H9 (cell line): ENCODE measurements at regions not wholly inside any gene's neighbourhood (a gene's known extent, or its start where the extent isn't known, plus 50 kb on each side); places are given as distances from the start of the nearest gene placed in this dataset.

ENCODE experiments used
- DNase-seq: peaks from one replicate; pipeline ENCODE4 v3.0.0-alpha.2; 2017
- H2AFZ ChIP-seq: one replicate; pipeline ENCODE4 v1.6.1; 2013; ENCODE audit warnings: mild to moderate bottlenecking, low read length, control low read depth, moderate library complexity
- H2AK5ac ChIP-seq: 2 replicates; pipeline ENCODE4 v1.6.1; 2013; ENCODE audit warnings: low read length, control low read depth, mixed read lengths; ENCODE audit not compliant: insufficient read length
- H2BK120ac ChIP-seq: one replicate; pipeline ENCODE4 v1.6.1; 2013; ENCODE audit warnings: low read depth, mild to moderate bottlenecking, low read length, control low read depth, inconsistent platforms; ENCODE audit not compliant: poor library complexity, severe bottlenecking
- H2BK12ac ChIP-seq: 2 replicates; pipeline ENCODE4 v1.6.1; 2013; ENCODE audit warnings: low read length, control low read depth, mixed read lengths, low read depth; ENCODE audit not compliant: insufficient read length
- H2BK15ac ChIP-seq: 2 replicates; pipeline ENCODE4 v1.6.1; 2013; ENCODE audit warnings: low read depth, low read length, control low read depth
- H2BK20ac ChIP-seq: one replicate; pipeline ENCODE4 v1.6.1; 2013; ENCODE audit warnings: low read depth, mild to moderate bottlenecking, low read length, control low read depth, inconsistent platforms; ENCODE audit not compliant: poor library complexity, severe bottlenecking
- H2BK5ac ChIP-seq: 2 replicates; pipeline ENCODE4 v1.6.1; 2013; ENCODE audit warnings: low read length, control low read depth, mixed read lengths; ENCODE audit not compliant: insufficient read length
- H3K14ac ChIP-seq: 2 replicates; pipeline ENCODE4 v1.6.1; 2013; ENCODE audit warnings: low read length, control low read depth; ENCODE audit not compliant: insufficient read depth
- H3K18ac ChIP-seq: 2 replicates; pipeline ENCODE4 v1.6.1; 2013; ENCODE audit warnings: low read depth, mild to moderate bottlenecking, mixed read lengths, low read length, control low read depth; ENCODE audit not compliant: insufficient read length
- H3K23ac ChIP-seq: 2 replicates; pipeline ENCODE4 v1.6.1; 2013; ENCODE audit warnings: low read length, control low read depth, mixed read lengths, low read depth; ENCODE audit not compliant: insufficient read length
- H3K23me2 ChIP-seq: 2 replicates; pipeline ENCODE4 v1.6.1; 2013; ENCODE audit warnings: low read depth, mild to moderate bottlenecking, mixed read lengths, low read length, control low read depth; ENCODE audit not compliant: insufficient read length, poor library complexity, severe bottlenecking
- H3K27ac ChIP-seq: 2 replicates; pipeline ENCODE4 v1.5.1; 2013; ENCODE audit warnings: low read length, control low read depth, mixed read lengths, low read depth; ENCODE audit not compliant: insufficient read length
- H3K27me3 ChIP-seq: 2 replicates; pipeline ENCODE4 v1.6.1; 2013; ENCODE audit warnings: low read length, control low read depth, inconsistent platforms; ENCODE audit not compliant: insufficient read depth
- H3K4ac ChIP-seq: 2 replicates; pipeline ENCODE4 v1.6.1; 2013; ENCODE audit warnings: low read depth, mild to moderate bottlenecking, control low read depth, inconsistent platforms, low read length, moderate library complexity
- H3K4me1 ChIP-seq: 2 replicates; pipeline ENCODE4 v1.6.1; 2013; ENCODE audit warnings: low read length, control low read depth, inconsistent platforms; ENCODE audit not compliant: insufficient read depth
- H3K4me2 ChIP-seq: 2 replicates; pipeline ENCODE4 v1.6.1; 2013; ENCODE audit warnings: low read length, control low read depth, mixed read lengths; ENCODE audit not compliant: insufficient read length, insufficient read depth
- H3K56ac ChIP-seq: 2 replicates; pipeline ENCODE4 v1.6.1; 2013; ENCODE audit warnings: low read depth, mild to moderate bottlenecking, mixed read lengths, low read length, control low read depth; ENCODE audit not compliant: insufficient read length
- H3K79me1 ChIP-seq: 2 replicates; pipeline ENCODE4 v1.6.1; 2013; ENCODE audit warnings: low read depth, mild to moderate bottlenecking, moderate library complexity, low read length, control low read depth, inconsistent platforms; ENCODE audit not compliant: insufficient read depth, poor library complexity, severe bottlenecking
- H3K79me2 ChIP-seq: 2 replicates; pipeline ENCODE4 v1.6.1; 2013; ENCODE audit warnings: low read length, control low read depth, inconsistent platforms; ENCODE audit not compliant: insufficient read depth
- H3K9ac ChIP-seq: 2 replicates; pipeline ENCODE4 v1.6.1; 2013; ENCODE audit warnings: low read length, control low read depth, mixed read lengths; ENCODE audit not compliant: insufficient read length; ENCODE audit errors: extremely low read depth
- H3K9me3 ChIP-seq: one replicate; pipeline ENCODE4 v1.6.1; 2013; ENCODE audit warnings: low read depth, low read length, inconsistent platforms; ENCODE audit not compliant: control insufficient read depth
- H3T11ph ChIP-seq: one replicate; pipeline ENCODE4 v1.6.1; 2013; ENCODE audit warnings: mild to moderate bottlenecking, low read length, control low read depth, inconsistent platforms
- H4K20me1 ChIP-seq: one replicate; pipeline ENCODE4 v1.6.1; 2013; ENCODE audit not compliant: control insufficient read depth, insufficient read length, insufficient read depth
- H4K5ac ChIP-seq: 2 replicates; pipeline ENCODE4 v1.6.1; 2013; ENCODE audit warnings: low read depth, mild to moderate bottlenecking, mixed read lengths, low read length, control low read depth; ENCODE audit not compliant: insufficient read length
- H4K8ac ChIP-seq: replicated peaks from 2 replicates; pipeline ENCODE4 v1.6.1; 2013; ENCODE audit warnings: low read length, control low read depth, mixed read lengths, low read depth; ENCODE audit not compliant: insufficient read length
- H4K91ac ChIP-seq: 2 replicates; pipeline ENCODE4 v1.6.1; 2013; ENCODE audit warnings: low read depth, mild to moderate bottlenecking, moderate library complexity, mixed read lengths, low read length, control low read depth; ENCODE audit not compliant: insufficient read length
- H3K27ac Mint-ChIP-seq, 3 experiments: 2 replicates in 2 of 3; 3 replicates in 1 of 3; pipeline ENCODE4 v1.8.0; 2020 to 2021; ENCODE audit warnings: mixed read lengths in 3 of 3, mild to moderate bottlenecking in 1 of 3, moderate library complexity in 1 of 3
- H3K27me3 Mint-ChIP-seq: 2 replicates; pipeline ENCODE4 v1.8.0; 2021; ENCODE audit warnings: low read depth, mild to moderate bottlenecking, moderate library complexity, mixed read lengths
- H3K36me3 Mint-ChIP-seq, 3 experiments: 2 replicates in 2 of 3; 3 replicates in 1 of 3; pipeline ENCODE4 v1.8.0; 2020 to 2021; ENCODE audit warnings: low read depth in 3 of 3, mixed read lengths in 3 of 3; ENCODE audit not compliant: insufficient read depth in 1 of 3
- H3K4me1 Mint-ChIP-seq, 2 experiments: 2 replicates each; pipeline ENCODE4 v1.8.0; 2020; ENCODE audit warnings: mixed read lengths in 2 of 2
- H3K4me3 Mint-ChIP-seq, 2 experiments: 2 replicates in 1 of 2; 3 replicates in 1 of 2; pipeline ENCODE4 v1.8.0; 2020 to 2021; ENCODE audit warnings: mild to moderate bottlenecking in 2 of 2, mixed read lengths in 2 of 2, moderate library complexity in 1 of 2
- H3K9me3 Mint-ChIP-seq, 2 experiments: 2 replicates in 1 of 2; 3 replicates in 1 of 2; pipeline ENCODE4 v1.8.0; 2020; ENCODE audit warnings: mild to moderate bottlenecking in 2 of 2, mixed read lengths in 2 of 2, moderate library complexity in 1 of 2
- CTCF ChIP-seq: fragments of 200-600 bp; sonication (generic); conservative IDR thresholded peaks from 3 replicates; pipeline ENCODE4 v1.8.0; 2021; ENCODE audit warnings: antibody characterized with exemption, mild to moderate bottlenecking
- WGBS: extraction: QIAGEN DNeasy Blood & Tissue Kit; methylation state at CpG from one replicate; pipeline ENCODE4 v1.1.7; 2013; ENCODE audit warnings: missing lambda C conversion rate, low lambda C conversion rate, mixed read lengths; ENCODE audit not compliant: insufficient read length; ENCODE audit errors: extremely low coverage; 5-methylcytosine and 5-hydroxymethylcytosine counted together

GRCh38 chr3:124577494-124578167 is 152.6 kb upstream of the UMPS start:
- no peak overlapping the region for H3K18ac ChIP-seq
- H2BK5ac ChIP-seq = no peak overlapping the region
- no peak overlapping the region for H3T11ph ChIP-seq
- TF ChIP-seq CTCF = no peak
- no peak overlapping the region for H2BK120ac ChIP-seq
- H3K56ac ChIP-seq = no peak overlapping the region
- no peak overlapping the region for H3K9ac ChIP-seq
- peaks cover 0 to 3% of the 10 kb centered on the region in 2 experiments; a peak in 2 of 4 replicates for H3K4me1 Mint-ChIP-seq
- H3K27ac ChIP-seq = no peak overlapping the region
- no peak overlapping the region for H4K8ac ChIP-seq
- no peaks in the 10 kb centered on the region for H3K4me1 ChIP-seq
- WGBS = no CpG with 5 or more reads among the region's 1 CpG
- no peaks in the 10 kb centered on the region for H3K79me1 ChIP-seq
- no peaks in the 10 kb centered on the region for H3K23me2 ChIP-seq
- no peak overlapping the region for H3K23ac ChIP-seq
- H3K9me3 Mint-ChIP-seq = no peaks in the 10 kb centered on the region; a peak in 1 of 5 replicates
- H3K4me2 ChIP-seq = no peak overlapping the region
- H3K27me3 ChIP-seq = no peaks in the 10 kb centered on the region
- H2BK20ac ChIP-seq = no peak overlapping the region
- no peak overlapping the region for H3K4me3 Mint-ChIP-seq
- H3K36me3 Mint-ChIP-seq = no peaks in the 10 kb centered on the region
- no peaks in the 10 kb centered on the region for H3K79me2 ChIP-seq
- no peak overlapping the region for H4K5ac ChIP-seq
- no peaks in the 10 kb centered on the region for H4K20me1 ChIP-seq
- H3K4ac ChIP-seq = no peak overlapping the region
- H2AFZ ChIP-seq = no peak overlapping the region
- H2AK5ac ChIP-seq = no peak overlapping the region
- no peak overlapping the region for H4K91ac ChIP-seq
- H2BK15ac ChIP-seq = no peak overlapping the region
- no peak for DNase-seq
- peaks cover 6% of the 10 kb centered on the region for H3K27me3 Mint-ChIP-seq
- no peak overlapping the region for H3K14ac ChIP-seq
- H2BK12ac ChIP-seq = no peak overlapping the region
- H3K9me3 ChIP-seq = no peaks in the 10 kb centered on the region
- no peak overlapping the region for H3K27ac Mint-ChIP-seq
